ENCODE measurements at regions not wholly inside any gene's neighbourhood (a gene's known extent, or its start where the extent isn't known, plus 50 kb on each side); places are given as distances from the start of the nearest gene placed in this dataset.

DNA sequence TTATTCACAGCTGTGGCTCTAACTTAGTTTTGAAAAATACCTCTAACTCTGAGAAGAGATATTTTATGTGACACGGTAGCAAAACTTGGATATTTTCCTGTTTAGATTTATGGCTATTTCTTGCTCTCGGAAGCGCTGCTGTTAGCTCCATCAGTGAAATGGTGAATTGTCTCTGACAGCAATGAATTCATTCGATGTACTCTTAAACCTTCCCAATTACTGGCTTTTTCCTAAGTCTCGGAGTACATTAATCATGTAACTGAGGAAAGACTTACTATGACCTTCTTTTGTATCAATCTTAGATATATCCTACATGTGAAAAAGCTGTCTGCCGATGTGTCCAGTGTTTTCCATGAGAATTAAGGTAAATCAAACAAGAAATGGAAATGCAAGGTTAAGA lies 613.0 kb downstream of the KIF4B start:
- TF ChIP-seq, protein P1, sequence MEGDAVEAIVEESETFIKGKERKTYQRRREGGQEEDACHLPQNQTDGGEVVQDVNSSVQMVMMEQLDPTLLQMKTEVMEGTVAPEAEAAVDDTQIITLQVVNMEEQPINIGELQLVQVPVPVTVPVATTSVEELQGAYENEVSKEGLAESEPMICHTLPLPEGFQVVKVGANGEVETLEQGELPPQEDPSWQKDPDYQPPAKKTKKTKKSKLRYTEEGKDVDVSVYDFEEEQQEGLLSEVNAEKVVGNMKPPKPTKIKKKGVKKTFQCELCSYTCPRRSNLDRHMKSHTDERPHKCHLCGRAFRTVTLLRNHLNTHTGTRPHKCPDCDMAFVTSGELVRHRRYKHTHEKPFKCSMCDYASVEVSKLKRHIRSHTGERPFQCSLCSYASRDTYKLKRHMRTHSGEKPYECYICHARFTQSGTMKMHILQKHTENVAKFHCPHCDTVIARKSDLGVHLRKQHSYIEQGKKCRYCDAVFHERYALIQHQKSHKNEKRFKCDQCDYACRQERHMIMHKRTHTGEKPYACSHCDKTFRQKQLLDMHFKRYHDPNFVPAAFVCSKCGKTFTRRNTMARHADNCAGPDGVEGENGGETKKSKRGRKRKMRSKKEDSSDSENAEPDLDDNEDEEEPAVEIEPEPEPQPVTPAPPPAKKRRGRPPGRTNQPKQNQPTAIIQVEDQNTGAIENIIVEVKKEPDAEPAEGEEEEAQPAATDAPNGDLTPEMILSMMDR (IDR thresholded peaks at IDR 0.05 in 8 of 11, conservative IDR thresholded peaks at IDR 0.05 in 3 of 11) = no peak
- TF ChIP-seq POLR2A (IDR thresholded peaks at IDR 0.05) = no peak

All from spleen (tissue), 7 donors.